ENCODE measurements at regions not wholly inside any gene's neighbourhood (a gene's known extent, or its start where the extent isn't known, plus 50 kb on each side); places are given as distances from the start of the nearest gene placed in this dataset.

GRCh38 chr20:51275826-51276225, 252.9 kb upstream of the KCNG1 start:
- TF ChIP-seq SNAI2 (CRISPR knock-in tag; IDR thresholded peaks at IDR 0.05) (no peak), ESRRG (CRISPR knock-in tag; IDR thresholded peaks at IDR 0.05) (no peak), ZFP3 (CRISPR knock-in tag; IDR thresholded peaks at IDR 0.05) (no peak), ZNF565 (CRISPR knock-in tag; conservative IDR thresholded peaks at IDR 0.05; ENCODE audit: low read depth) (no peak), CSDC2 (CRISPR knock-in tag; IDR thresholded peaks at IDR 0.05) (no peak), ARNTL (CRISPR knock-in tag; IDR thresholded peaks at IDR 0.05; ENCODE audit: borderline replicate concordance, low read depth) (no peak), TOX (CRISPR knock-in tag; IDR thresholded peaks at IDR 0.05; ENCODE audit: borderline replicate concordance) (no peak), ZC3H10 (CRISPR knock-in tag; IDR thresholded peaks at IDR 0.05) (no peak), PATZ1 (CRISPR knock-in tag; IDR thresholded peaks at IDR 0.05; ENCODE audit: borderline replicate concordance) (no peak), GLIS3 (CRISPR knock-in tag; IDR thresholded peaks at IDR 0.05) (no peak), ZFP30 (CRISPR knock-in tag; IDR thresholded peaks at IDR 0.05) (no peak)
- TF ChIP-seq, protein P1, sequence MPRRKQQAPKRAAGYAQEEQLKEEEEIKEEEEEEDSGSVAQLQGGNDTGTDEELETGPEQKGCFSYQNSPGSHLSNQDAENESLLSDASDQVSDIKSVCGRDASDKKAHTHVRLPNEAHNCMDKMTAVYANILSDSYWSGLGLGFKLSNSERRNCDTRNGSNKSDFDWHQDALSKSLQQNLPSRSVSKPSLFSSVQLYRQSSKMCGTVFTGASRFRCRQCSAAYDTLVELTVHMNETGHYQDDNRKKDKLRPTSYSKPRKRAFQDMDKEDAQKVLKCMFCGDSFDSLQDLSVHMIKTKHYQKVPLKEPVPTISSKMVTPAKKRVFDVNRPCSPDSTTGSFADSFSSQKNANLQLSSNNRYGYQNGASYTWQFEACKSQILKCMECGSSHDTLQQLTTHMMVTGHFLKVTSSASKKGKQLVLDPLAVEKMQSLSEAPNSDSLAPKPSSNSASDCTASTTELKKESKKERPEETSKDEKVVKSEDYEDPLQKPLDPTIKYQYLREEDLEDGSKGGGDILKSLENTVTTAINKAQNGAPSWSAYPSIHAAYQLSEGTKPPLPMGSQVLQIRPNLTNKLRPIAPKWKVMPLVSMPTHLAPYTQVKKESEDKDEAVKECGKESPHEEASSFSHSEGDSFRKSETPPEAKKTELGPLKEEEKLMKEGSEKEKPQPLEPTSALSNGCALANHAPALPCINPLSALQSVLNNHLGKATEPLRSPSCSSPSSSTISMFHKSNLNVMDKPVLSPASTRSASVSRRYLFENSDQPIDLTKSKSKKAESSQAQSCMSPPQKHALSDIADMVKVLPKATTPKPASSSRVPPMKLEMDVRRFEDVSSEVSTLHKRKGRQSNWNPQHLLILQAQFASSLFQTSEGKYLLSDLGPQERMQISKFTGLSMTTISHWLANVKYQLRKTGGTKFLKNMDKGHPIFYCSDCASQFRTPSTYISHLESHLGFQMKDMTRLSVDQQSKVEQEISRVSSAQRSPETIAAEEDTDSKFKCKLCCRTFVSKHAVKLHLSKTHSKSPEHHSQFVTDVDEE (CRISPR knock-in tag; IDR thresholded peaks at IDR 0.05): no peak

Measured in SK-N-SH treated with all-trans-retinoic acid at 6 μM for 48 hours (cell line).